Pancreas (tissue), 10 donors: ENCODE measurements at regions not wholly inside any gene's neighbourhood (a gene's known extent, or its start where the extent isn't known, plus 50 kb on each side); places are given as distances from the start of the nearest gene placed in this dataset.

Source experiments
- ATAC-seq, 4 donors: fragments of 200-7000 bp; cut with Tn5 transposase; one replicate each; pipeline versions ENCODE4 v1.8.0 to v1.9.1; 2020; ENCODE audit warnings: mild to moderate bottlenecking in 4 of 4, moderate library complexity in 4 of 4
- DNase-seq, 6 donors: peaks; one replicate each; pipeline ENCODE4 v3.0.0-alpha.2; 2020
- FAIRE-seq: peaks from 2 replicates; lab custom pipeline; 2012; peaks lifted over from hg19 to GRCh38; lab: Jason Lieb, UNC
- H3K27ac ChIP-seq, 4 donors: fragments of 200-600 bp; sonication (generic); 1 replicate in 3 of 4; 2 replicates in 1 of 4; pipeline versions ENCODE4 v1.5.0 to v1.8.0; 2020
- H3K27me3 ChIP-seq, 4 donors: fragments of 200-600 bp; one replicate each; pipeline ENCODE4 v1.8.0; 2021
- H3K36me3 ChIP-seq, 3 donors: fragments of 200-600 bp; sonication (generic) in 1 of 3; one replicate each; pipeline versions ENCODE4 v1.5.0 to v1.8.0; 2020 to 2021
- H3K4me1 ChIP-seq, 3 donors: fragments of 200-600 bp; one replicate each; pipeline ENCODE4 v1.8.0; 2021
- H3K4me3 ChIP-seq, 4 donors: fragments of 200-600 bp; sonication (generic) in 2 of 4; one replicate each; pipeline versions ENCODE4 v1.5.0 to v1.8.0; 2020 to 2021
- H3K9me3 ChIP-seq, 4 donors: fragments of 200-600 bp; one replicate each; pipeline ENCODE4 v1.8.0; 2021
- WGBS, 2 donors: extraction: QIAGEN DNeasy Blood & Tissue Kit; methylation state at CpG; one replicate each; pipeline ENCODE4 v1.1.7; 2013; 5-methylcytosine and 5-hydroxymethylcytosine counted together
- intact Hi-C, 3 donors: fragments of 100-400 bp; cut with DNase I; formaldehyde crosslinking; loops; one replicate each; pipeline versions ENCODE4 v1.11.1 to v1.14.2; 2022
- TF ChIP-seq, protein P1 (sequence below), 4 donors: fragments of 200-600 bp; sonication (generic) in 3 of 4; IDR thresholded peaks; one replicate each; pipeline versions ENCODE4 v1.5.0 to v1.8.0; 2021; ENCODE audit warnings: antibody characterized with exemption in 4 of 4
- donor health status: healthy with polysubstance abuse.
- donor health status: DM: no; HTN: no; CAD: no; lungs with moderate emphysema.
- donor health status: DM: no; HTN: no; CAD: no.
- donor health status: control.
- donor health status: control.
- donor health status: Bipolar disorder and iron deficiency.
- donor health status: DM: yes; HTN: yes; CAD: no.
- donor health status: DM: no; HTN: no; CAD: no.
- donor health status: DM: no; HTN: no; CAD: no.
- donor health status: DM: yes; HTN: yes; CAD: no.

DNA sequence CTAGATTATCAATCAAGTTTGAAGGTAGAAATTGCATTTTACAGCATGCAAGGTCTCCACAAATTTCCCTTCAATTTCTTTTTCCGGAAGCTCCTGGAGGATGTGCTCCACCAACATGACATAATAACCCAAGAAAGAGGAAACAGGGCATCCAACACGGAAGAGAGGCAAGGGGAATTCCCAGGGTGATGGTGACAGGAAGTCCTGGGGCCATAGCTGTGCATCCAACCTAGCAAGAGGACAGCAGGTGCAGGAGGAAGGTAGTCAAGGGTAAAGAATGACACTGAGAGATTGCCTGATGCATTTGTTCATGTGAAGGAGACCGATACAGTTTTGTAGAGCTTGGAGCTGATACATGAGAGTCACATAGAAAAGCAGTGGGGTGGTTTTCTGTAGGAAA lies 115.7 kb upstream of the LSM6 start:
- FAIRE-seq (no peak), ATAC-seq (peak in 1 of 4 donors; percentile 41), DNase-seq (no peak)
- Histone ChIP-seq H3K27me3 (no peaks in the 10 kb centered on the region), H3K4me3 (no peak overlapping the region), H3K9me3 (no peaks in the 10 kb centered on the region), H3K4me1 (no peaks in the 10 kb centered on the region), H3K36me3 (no peaks in the 10 kb centered on the region), H3K27ac (no peak overlapping the region)
- intact Hi-C loops: no loop called here
- TF ChIP-seq, protein P1, sequence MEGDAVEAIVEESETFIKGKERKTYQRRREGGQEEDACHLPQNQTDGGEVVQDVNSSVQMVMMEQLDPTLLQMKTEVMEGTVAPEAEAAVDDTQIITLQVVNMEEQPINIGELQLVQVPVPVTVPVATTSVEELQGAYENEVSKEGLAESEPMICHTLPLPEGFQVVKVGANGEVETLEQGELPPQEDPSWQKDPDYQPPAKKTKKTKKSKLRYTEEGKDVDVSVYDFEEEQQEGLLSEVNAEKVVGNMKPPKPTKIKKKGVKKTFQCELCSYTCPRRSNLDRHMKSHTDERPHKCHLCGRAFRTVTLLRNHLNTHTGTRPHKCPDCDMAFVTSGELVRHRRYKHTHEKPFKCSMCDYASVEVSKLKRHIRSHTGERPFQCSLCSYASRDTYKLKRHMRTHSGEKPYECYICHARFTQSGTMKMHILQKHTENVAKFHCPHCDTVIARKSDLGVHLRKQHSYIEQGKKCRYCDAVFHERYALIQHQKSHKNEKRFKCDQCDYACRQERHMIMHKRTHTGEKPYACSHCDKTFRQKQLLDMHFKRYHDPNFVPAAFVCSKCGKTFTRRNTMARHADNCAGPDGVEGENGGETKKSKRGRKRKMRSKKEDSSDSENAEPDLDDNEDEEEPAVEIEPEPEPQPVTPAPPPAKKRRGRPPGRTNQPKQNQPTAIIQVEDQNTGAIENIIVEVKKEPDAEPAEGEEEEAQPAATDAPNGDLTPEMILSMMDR (IDR thresholded peaks at IDR 0.05): no peak
- WGBS, 2 donors: 64 to 71% methylated on average over 3 of the region's 3 CpGs

DNA sequence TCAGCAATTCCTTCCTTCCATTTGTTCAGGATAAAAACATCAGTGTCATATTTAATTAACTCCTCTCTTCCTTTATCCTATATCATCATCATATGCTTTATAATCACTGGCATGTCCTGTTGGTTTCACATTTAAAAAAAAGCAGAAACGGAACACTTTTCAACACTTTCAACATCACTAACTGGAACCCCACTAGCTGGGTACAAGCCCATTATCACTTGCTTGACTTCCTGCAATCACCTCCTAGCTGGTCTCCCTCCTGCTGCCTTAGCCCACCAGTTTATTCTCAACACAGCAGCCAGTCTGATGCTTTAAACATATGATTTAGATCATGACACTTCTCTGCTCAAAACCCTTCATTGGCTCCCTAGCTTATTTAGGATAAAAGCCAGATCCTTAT lies 116.4 kb upstream of the LSM6 start:
- Histone ChIP-seq H3K4me1 (no peaks in the 10 kb centered on the region), H3K36me3 (no peaks in the 10 kb centered on the region), H3K27ac (no peak overlapping the region), H3K9me3 (no peaks in the 10 kb centered on the region), H3K4me3 (no peak overlapping the region), H3K27me3 (no peaks in the 10 kb centered on the region)
- TF ChIP-seq, protein P1 (IDR thresholded peaks at IDR 0.05): no peak
- DNase-seq (no peak), FAIRE-seq (no peak), ATAC-seq (peak in 1 of 4 donors; percentile 18)
- 51 to 81% methylated on average over 1 of the region's 1 CpG for WGBS, 2 donors
- intact Hi-C loops: no loop called here

DNA sequence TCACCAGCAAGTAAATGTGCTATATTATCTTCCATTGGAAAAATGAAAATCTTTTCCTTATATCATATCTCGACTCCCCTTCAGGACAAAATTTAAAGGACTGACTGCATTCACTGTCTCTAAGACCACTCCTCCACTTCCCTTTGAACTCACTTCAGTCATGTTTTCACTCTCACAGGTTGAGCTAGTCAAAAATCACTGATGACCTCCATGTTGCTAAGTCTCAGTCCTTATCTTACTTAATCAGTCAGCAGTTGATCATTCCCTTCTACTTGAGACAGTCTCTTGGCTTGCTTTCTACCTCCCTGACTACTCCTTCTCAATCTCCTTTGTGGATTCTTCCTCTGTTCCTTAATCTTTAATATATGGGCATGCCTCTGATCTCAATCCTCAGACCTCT lies 117.0 kb upstream of the LSM6 start:
- no peaks in the 10 kb centered on the region for H3K36me3 ChIP-seq
- H3K27me3 ChIP-seq: no peaks in the 10 kb centered on the region
- TF ChIP-seq, protein P1 (IDR thresholded peaks at IDR 0.05): no peak
- intact Hi-C loops: no loop called here
- ATAC-seq (no peak), DNase-seq (no peak), FAIRE-seq (no peak)
- H3K4me3 ChIP-seq: no peak overlapping the region
- 53 to 73% methylated on average over 1 of the region's 1 CpG for WGBS, 2 donors
- no peaks in the 10 kb centered on the region for H3K4me1 ChIP-seq
- no peak overlapping the region for H3K27ac ChIP-seq
- H3K9me3 ChIP-seq: no peaks in the 10 kb centered on the region

DNA sequence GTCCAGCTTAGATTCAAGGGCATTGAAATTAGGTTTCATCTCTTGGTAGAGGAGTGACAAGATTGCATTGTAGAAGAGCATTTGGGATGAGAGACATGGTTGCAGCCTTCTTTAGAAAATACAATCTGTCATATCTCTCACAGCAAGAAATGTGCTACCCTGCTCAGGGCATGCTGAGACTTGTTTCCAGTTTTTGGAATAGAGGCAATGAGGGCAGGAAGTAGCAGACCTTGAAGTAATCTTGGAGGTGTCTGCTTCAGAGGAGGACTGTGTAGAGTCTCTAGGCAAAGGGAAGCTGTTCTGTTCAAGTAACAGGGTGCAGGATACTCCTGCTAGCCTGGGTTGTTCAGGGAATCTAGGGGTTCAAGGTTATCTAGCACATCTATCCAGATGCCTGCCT lies 116.1 kb upstream of the ZNF827 start:
- Histone ChIP-seq H3K27ac (no peak overlapping the region), H3K4me3 (no peak overlapping the region), H3K4me1 (no peaks in the 10 kb centered on the region), H3K27me3 (no peaks in the 10 kb centered on the region), H3K9me3 (no peaks in the 10 kb centered on the region), H3K36me3 (no peaks in the 10 kb centered on the region)
- FAIRE-seq: no peak
- TF ChIP-seq, protein P1 (IDR thresholded peaks at IDR 0.05): no peak
- no peak for ATAC-seq
- intact Hi-C loops: no loop called here
- DNase-seq: no peak

DNA sequence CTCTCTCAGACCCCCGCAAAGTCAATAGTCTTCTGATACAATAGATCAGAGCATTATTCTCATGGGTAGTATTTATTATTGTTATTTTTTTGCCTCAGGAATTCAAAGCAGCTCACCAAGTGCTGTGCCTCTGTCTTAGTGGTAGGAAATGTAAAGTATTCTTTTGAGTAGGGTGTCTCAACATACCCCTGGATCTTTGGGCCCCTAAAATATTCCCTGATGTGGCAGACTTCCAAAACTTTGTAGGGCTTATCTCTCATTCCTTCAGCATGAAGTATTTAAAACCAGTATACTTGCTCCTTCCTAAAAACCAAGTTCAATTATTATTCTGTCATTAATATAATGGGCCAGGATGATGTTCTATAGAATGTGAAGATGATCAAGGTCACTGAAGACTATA lies 115.3 kb upstream of the ZNF827 start:
- Histone ChIP-seq H3K9me3 (no peaks in the 10 kb centered on the region), H3K4me1 (no peaks in the 10 kb centered on the region), H3K4me3 (no peak overlapping the region), H3K27me3 (no peaks in the 10 kb centered on the region), H3K27ac (no peak overlapping the region), H3K36me3 (no peaks in the 10 kb centered on the region)
- TF ChIP-seq, protein P1 (IDR thresholded peaks at IDR 0.05): no peak
- 72 to 91% methylated on average over 1 of the region's 1 CpG for WGBS, 2 donors
- DNase-seq: no peak
- intact Hi-C loops: no loop called here
- ATAC-seq: no peak
- FAIRE-seq: no peak
